Ovary (tissue), 7 donors: ENCODE measurements at regions not wholly inside any gene's neighbourhood (a gene's known extent, or its start where the extent isn't known, plus 50 kb on each side); places are given as distances from the start of the nearest gene placed in this dataset.

ENCODE experiments used
- DNase-seq, 5 donors: peaks; one replicate each; pipeline ENCODE4 v3.0.0-alpha.2; 2019 to 2020
- H3K27ac ChIP-seq, 2 donors: fragments of 200-600 bp; one replicate each; pipeline versions ENCODE4 v1.5.1 to v1.8.0; 2019 to 2022
- H3K27me3 ChIP-seq: fragments of 200-600 bp; one replicate; pipeline ENCODE4 v1.8.0; 2022
- H3K36me3 ChIP-seq: fragments of 200-600 bp; sonication (generic); one replicate; pipeline ENCODE4 v1.5.1; 2019
- H3K4me1 ChIP-seq: one replicate; pipeline ENCODE4 v1.8.1; 2013; ENCODE audit warnings: mild to moderate bottlenecking, moderate library complexity; ENCODE audit not compliant: insufficient read depth
- H3K4me3 ChIP-seq: fragments of 200-600 bp; sonication (generic); one replicate; pipeline ENCODE4 v1.5.1; 2017
- H3K9me3 ChIP-seq, 2 donors: fragments of 200-600 bp in 1 of 2; sonication (generic) in 1 of 2; one replicate each; pipeline versions ENCODE4 v1.5.1 to v1.8.1; 2013 to 2019; ENCODE audit warnings: mild to moderate bottlenecking in 1 of 2, moderate library complexity in 1 of 2
- CTCF ChIP-seq, 3 donors: fragments of 450-650 bp in 2 of 3; fragments of 200-600 bp in 1 of 3; IDR thresholded peaks; one replicate each; pipeline versions ENCODE4 v1.5.1 to v1.8.0; 2016 to 2022; ENCODE audit warnings: antibody characterized with exemption in 3 of 3, mild to moderate bottlenecking in 1 of 3
- EP300 ChIP-seq: sonication (generic); formaldehyde crosslinking; IDR thresholded peaks from one replicate; pipeline ENCODE4 v1.6.1; 2017; ENCODE audit warnings: antibody characterized with exemption
- POLR2A ChIP-seq: fragments of 450-650 bp; IDR thresholded peaks from one replicate; pipeline ENCODE4 v1.6.1; 2017; ENCODE audit warnings: antibody characterized with exemption, mild to moderate bottlenecking, moderate library complexity
- WGBS, 3 donors: extraction: QIAGEN DNeasy Blood & Tissue Kit in 1 of 3; methylation state at CpG; one replicate each; pipeline versions ENCODE4 v1.1.5 to v1.1.7; 2013 to 2017; 5-methylcytosine and 5-hydroxymethylcytosine counted together
- intact Hi-C, 4 donors: fragments of 100-400 bp; cut with DNase I; formaldehyde crosslinking; loops; one replicate each; pipeline versions ENCODE4 v1.11.0 to v1.15.1; 2022 to 2023
- donor health status: DM: no; HTN: no; CAD: no; lungs with moderate emphysema.
- donor health status: DM: no; HTN: no; CAD: no.
- donor health status: Bipolar disorder and iron deficiency.
- donor health status: DM: no; HTN: no; CAD: no.
- donor health status: DM: yes; HTN: yes; CAD: no.

- no peaks in the 10 kb centered on the region for H3K9me3 ChIP-seq
- no peak for DNase-seq
- no peak overlapping the region for H3K27ac ChIP-seq
- no peaks in the 10 kb centered on the region for H3K36me3 ChIP-seq
- TF ChIP-seq EP300 (no peak), POLR2A (no peak), CTCF (IDR thresholded peaks at IDR 0.05) (no peak)
- intact Hi-C loops, result no loop called here
- H3K4me3 ChIP-seq, result no peak overlapping the region
- H3K4me1 ChIP-seq, result no peaks in the 10 kb centered on the region
- WGBS, 3 donors, result 71 to 83% (median 75%) methylated on average over 1 of the region's 1 CpG
- no peaks in the 10 kb centered on the region for H3K27me3 ChIP-seq
These were observed 87.8 kb upstream of the FOXA2 start for GRCh38 chr20:22672191-22672590.

- H3K9me3 ChIP-seq, result no peaks in the 10 kb centered on the region
- H3K4me1 ChIP-seq, result no peaks in the 10 kb centered on the region
- H3K27me3 ChIP-seq, result no peaks in the 10 kb centered on the region
- intact Hi-C loops, result no loop called here
- WGBS, 3 donors, result 79 to 87% (median 81%) methylated on average over 6 of the region's 6 CpGs
- no peaks in the 10 kb centered on the region for H3K36me3 ChIP-seq
- no peak overlapping the region for H3K27ac ChIP-seq
- H3K4me3 ChIP-seq, result no peak overlapping the region
- TF ChIP-seq CTCF (IDR thresholded peaks at IDR 0.05) (no peak), POLR2A (no peak), EP300 (no peak)
- DNase-seq, result no peak
These were observed 89.1 kb upstream of the FOXA2 start for GRCh38 chr20:22673467-22673866.

- H3K36me3 ChIP-seq, result no peaks in the 10 kb centered on the region
- no peak for DNase-seq
- WGBS, 3 donors, result 80 to 82% (median 82%) methylated on average over 10 of the region's 10 CpGs
- H3K4me1 ChIP-seq, result no peaks in the 10 kb centered on the region
- no peak for TF ChIP-seq EP300
- no peak for TF ChIP-seq POLR2A
- TF ChIP-seq CTCF (IDR thresholded peaks at IDR 0.05), result no peak
- H3K4me3 ChIP-seq, result no peak overlapping the region
- intact Hi-C loops, result no loop called here
- no peaks in the 10 kb centered on the region for H3K9me3 ChIP-seq
- H3K27me3 ChIP-seq, result no peaks in the 10 kb centered on the region
- H3K27ac ChIP-seq, result no peak overlapping the region
These were observed 91.0 kb upstream of the FOXA2 start for GRCh38 chr20:22675341-22675740.

- Histone ChIP-seq H3K36me3 (no peaks in the 10 kb centered on the region), H3K4me1 (no peaks in the 10 kb centered on the region), H3K27me3 (no peaks in the 10 kb centered on the region), H3K27ac (no peak overlapping the region), H3K4me3 (no peak overlapping the region), H3K9me3 (no peaks in the 10 kb centered on the region)
- 82 to 87% (median 85%) methylated on average over 2 of the region's 2 CpGs for WGBS, 3 donors
- intact Hi-C loops, result no loop called here
- TF ChIP-seq CTCF (IDR thresholded peaks at IDR 0.05), result no peak
- no peak for TF ChIP-seq POLR2A
- TF ChIP-seq EP300, result no peak
- DNase-seq, result no peak
These were observed 94.3 kb upstream of the FOXA2 start for GRCh38 chr20:22678678-22679077.

GRCh38 chr20:22679197-22679596, 94.8 kb upstream of the FOXA2 start:
- Histone ChIP-seq H3K36me3 (no peaks in the 10 kb centered on the region), H3K9me3 (no peaks in the 10 kb centered on the region), H3K4me3 (no peak overlapping the region), H3K27ac (no peak overlapping the region), H3K4me1 (no peaks in the 10 kb centered on the region), H3K27me3 (no peaks in the 10 kb centered on the region)
- intact Hi-C loops, result no loop called here
- TF ChIP-seq POLR2A (no peak), CTCF (IDR thresholded peaks at IDR 0.05) (no peak), EP300 (no peak)
- DNase-seq, result no peak
- WGBS, 3 donors, result 43 to 53% (median 43%) methylated on average over 4 of the region's 4 CpGs
